ENCODE measurements at regions not wholly inside any gene's neighbourhood (a gene's known extent, or its start where the extent isn't known, plus 50 kb on each side); places are given as distances from the start of the nearest gene placed in this dataset.

- Histone ChIP-seq H3K9ac (ENCODE audit: extremely low read depth, low read length, poor library complexity, severe bottlenecking) (no peak overlapping the region), H3K4me3 (ENCODE audit: low read length) (no peak overlapping the region)
- WGBS, 2 experiments (ENCODE audit: insufficient coverage in 1 of 2, insufficient read length in 1 of 2): 52 to 69% methylated on average over 11 to 24 of the region's 24 CpGs
These were observed 216.9 kb upstream of the GSE1 start for GRCh38 chr16:85395913-85396878.

GRCh38 chr16:85396879-85397871, 215.9 kb upstream of the GSE1 start:
- Histone ChIP-seq H3K27ac (ENCODE audit: low read depth, low read length) (no peak overlapping the region), H3K4me3 (ENCODE audit: low read length) (no peak overlapping the region), H3K4me1 (ENCODE audit: control insufficient read depth, insufficient read depth, low read length) (no peaks in the 10 kb centered on the region), H3K9ac (ENCODE audit: extremely low read depth, low read length, poor library complexity, severe bottlenecking) (no peak overlapping the region), H3K27me3 (ENCODE audit: control insufficient read depth, insufficient read depth, low read length, poor library complexity, severe bottlenecking) (no peaks in the 10 kb centered on the region), H3K36me3 (ENCODE audit: control insufficient read depth, insufficient read depth, low read length) (no peaks in the 10 kb centered on the region), H3K9me3 (ENCODE audit: control insufficient read depth, low read length) (peaks cover 6% of the 10 kb centered on the region)
- Mint-ChIP-seq H3K9me3 (no peaks in the 10 kb centered on the region), H3K4me1 (peaks cover 36% of the 10 kb centered on the region), H3K36me3 (ENCODE audit: low read depth) (no peaks in the 10 kb centered on the region), H3K27me3 (ENCODE audit: insufficient read depth) (no peaks in the 10 kb centered on the region), H3K27ac (no peak overlapping the region), H3K4me3 (no peak overlapping the region)
- 80 to 85% methylated on average over 22 to 25 of the region's 25 CpGs for WGBS, 2 experiments (ENCODE audit: insufficient coverage in 1 of 2, insufficient read length in 1 of 2)
- DNase-seq: peak; percentile 76
- TF ChIP-seq CTCF (conservative IDR thresholded peaks at IDR 0.05): peak; percentile 52

More at GRCh38 chr16:85395913-85396878, 216.9 kb upstream of the GSE1 start:
- DNase-seq: peak; percentile 81
- Histone ChIP-seq H3K27me3 (ENCODE audit: control insufficient read depth, insufficient read depth, low read length, poor library complexity, severe bottlenecking) (no peaks in the 10 kb centered on the region), H3K9me3 (ENCODE audit: control insufficient read depth, low read length) (peaks cover 6% of the 10 kb centered on the region), H3K36me3 (ENCODE audit: control insufficient read depth, insufficient read depth, low read length) (no peaks in the 10 kb centered on the region), H3K27ac (ENCODE audit: low read depth, low read length) (peak overlapping the region; percentile 44), H3K4me1 (ENCODE audit: control insufficient read depth, insufficient read depth, low read length) (no peaks in the 10 kb centered on the region)
- H3K27ac Mint-ChIP-seq: peak overlapping the region; percentile 76
- H3K27me3 Mint-ChIP-seq (ENCODE audit: insufficient read depth): no peaks in the 10 kb centered on the region
- H3K9me3 Mint-ChIP-seq: peaks cover 3% of the 10 kb centered on the region
- TF ChIP-seq CTCF (conservative IDR thresholded peaks at IDR 0.05): no peak
- no peak overlapping the region for H3K4me3 Mint-ChIP-seq
- no peaks in the 10 kb centered on the region for H3K36me3 Mint-ChIP-seq (ENCODE audit: low read depth)
- H3K4me1 Mint-ChIP-seq: peaks cover 29% of the 10 kb centered on the region

GRCh38 chr16:85398050-85398451, 215.1 kb upstream of the GSE1 start:
- peaks cover 6% of the 10 kb centered on the region for H3K4me1 ChIP-seq (ENCODE audit: control insufficient read depth, insufficient read depth, low read length)
- H3K27me3 ChIP-seq (ENCODE audit: control insufficient read depth, insufficient read depth, low read length, poor library complexity, severe bottlenecking): no peaks in the 10 kb centered on the region
- Mint-ChIP-seq H3K4me1 (peaks cover 43% of the 10 kb centered on the region), H3K36me3 (ENCODE audit: low read depth) (no peaks in the 10 kb centered on the region), H3K27me3 (ENCODE audit: insufficient read depth) (no peaks in the 10 kb centered on the region), H3K9me3 (no peaks in the 10 kb centered on the region), H3K4me3 (no peak overlapping the region), H3K27ac (no peak overlapping the region)
- peaks cover 6% of the 10 kb centered on the region for H3K9me3 ChIP-seq (ENCODE audit: control insufficient read depth, low read length)
- no peak overlapping the region for H3K4me3 ChIP-seq (ENCODE audit: low read length)
- H3K27ac ChIP-seq (ENCODE audit: low read depth, low read length): no peak overlapping the region
- H3K36me3 ChIP-seq (ENCODE audit: control insufficient read depth, insufficient read depth, low read length): no peaks in the 10 kb centered on the region
- DNase-seq: no peak
- H3K9ac ChIP-seq (ENCODE audit: extremely low read depth, low read length, poor library complexity, severe bottlenecking): no peak overlapping the region
- TF ChIP-seq CTCF (conservative IDR thresholded peaks at IDR 0.05): no peak
- 91 to 96% methylated on average over 5 to 8 of the region's 8 CpGs for WGBS, 2 experiments (ENCODE audit: insufficient coverage in 1 of 2, insufficient read length in 1 of 2)

All from endodermal cell (in vitro differentiated cells).